PC-9 (cell line): ENCODE measurements at regions not wholly inside any gene's neighbourhood (a gene's known extent, or its start where the extent isn't known, plus 50 kb on each side); places are given as distances from the start of the nearest gene placed in this dataset.

Experiments
- EZH2 ChIP-seq: fragments of 200-600 bp; sonication (generic); IDR thresholded peaks from 2 replicates; pipeline ENCODE4 v1.8.0; 2017; ENCODE audit warnings: antibody characterized with exemption, low read depth
- TF ChIP-seq, protein P1 (sequence below): fragments of 200-600 bp; sonication (generic); conservative IDR thresholded peaks from 2 replicates; pipeline ENCODE4 v1.6.1; 2017; ENCODE audit warnings: mixed run types, antibody characterized with exemption, mild to moderate bottlenecking, moderate library complexity

DNA sequence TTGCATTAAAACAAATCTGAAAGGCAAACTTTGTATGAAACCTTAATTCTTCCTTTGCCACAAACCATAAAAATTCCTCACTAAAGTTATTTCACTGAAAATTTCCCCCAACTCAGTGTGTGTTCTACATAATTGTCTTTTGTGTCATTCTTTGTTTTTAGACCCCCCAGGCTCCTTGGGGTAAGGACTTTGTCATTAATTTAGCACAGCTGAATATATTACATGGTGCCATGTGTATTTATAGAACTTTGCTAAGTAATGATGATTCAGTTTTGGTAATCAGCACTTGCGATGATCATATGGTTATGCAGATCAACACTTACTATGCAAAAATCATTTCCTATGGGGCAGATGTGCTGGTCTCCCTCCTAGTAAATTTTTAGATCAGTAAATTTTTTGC lies 712.1 kb upstream of the MEF2C start:
- TF ChIP-seq, protein P1, sequence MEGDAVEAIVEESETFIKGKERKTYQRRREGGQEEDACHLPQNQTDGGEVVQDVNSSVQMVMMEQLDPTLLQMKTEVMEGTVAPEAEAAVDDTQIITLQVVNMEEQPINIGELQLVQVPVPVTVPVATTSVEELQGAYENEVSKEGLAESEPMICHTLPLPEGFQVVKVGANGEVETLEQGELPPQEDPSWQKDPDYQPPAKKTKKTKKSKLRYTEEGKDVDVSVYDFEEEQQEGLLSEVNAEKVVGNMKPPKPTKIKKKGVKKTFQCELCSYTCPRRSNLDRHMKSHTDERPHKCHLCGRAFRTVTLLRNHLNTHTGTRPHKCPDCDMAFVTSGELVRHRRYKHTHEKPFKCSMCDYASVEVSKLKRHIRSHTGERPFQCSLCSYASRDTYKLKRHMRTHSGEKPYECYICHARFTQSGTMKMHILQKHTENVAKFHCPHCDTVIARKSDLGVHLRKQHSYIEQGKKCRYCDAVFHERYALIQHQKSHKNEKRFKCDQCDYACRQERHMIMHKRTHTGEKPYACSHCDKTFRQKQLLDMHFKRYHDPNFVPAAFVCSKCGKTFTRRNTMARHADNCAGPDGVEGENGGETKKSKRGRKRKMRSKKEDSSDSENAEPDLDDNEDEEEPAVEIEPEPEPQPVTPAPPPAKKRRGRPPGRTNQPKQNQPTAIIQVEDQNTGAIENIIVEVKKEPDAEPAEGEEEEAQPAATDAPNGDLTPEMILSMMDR: no peak
- TF ChIP-seq EZH2: no peak
